NCI-H1694 (cell line): ENCODE measurements at regions not wholly inside any gene's neighbourhood (a gene's known extent, or its start where the extent isn't known, plus 50 kb on each side); places are given as distances from the start of the nearest gene placed in this dataset.
A peak's percentile ranks its signal among the peaks of the same experiment; 100 is the strongest.
"Not testable (repeated sequence)": the region's sequence is repeated elsewhere in the genome, so short reads cannot be mapped to it uniquely, and the experiment has no call there.

Experiments
- DNase-seq: peaks from one replicate; lab custom pipeline; 2025; lab: John Stamatoyannopoulos, UW

DNA sequence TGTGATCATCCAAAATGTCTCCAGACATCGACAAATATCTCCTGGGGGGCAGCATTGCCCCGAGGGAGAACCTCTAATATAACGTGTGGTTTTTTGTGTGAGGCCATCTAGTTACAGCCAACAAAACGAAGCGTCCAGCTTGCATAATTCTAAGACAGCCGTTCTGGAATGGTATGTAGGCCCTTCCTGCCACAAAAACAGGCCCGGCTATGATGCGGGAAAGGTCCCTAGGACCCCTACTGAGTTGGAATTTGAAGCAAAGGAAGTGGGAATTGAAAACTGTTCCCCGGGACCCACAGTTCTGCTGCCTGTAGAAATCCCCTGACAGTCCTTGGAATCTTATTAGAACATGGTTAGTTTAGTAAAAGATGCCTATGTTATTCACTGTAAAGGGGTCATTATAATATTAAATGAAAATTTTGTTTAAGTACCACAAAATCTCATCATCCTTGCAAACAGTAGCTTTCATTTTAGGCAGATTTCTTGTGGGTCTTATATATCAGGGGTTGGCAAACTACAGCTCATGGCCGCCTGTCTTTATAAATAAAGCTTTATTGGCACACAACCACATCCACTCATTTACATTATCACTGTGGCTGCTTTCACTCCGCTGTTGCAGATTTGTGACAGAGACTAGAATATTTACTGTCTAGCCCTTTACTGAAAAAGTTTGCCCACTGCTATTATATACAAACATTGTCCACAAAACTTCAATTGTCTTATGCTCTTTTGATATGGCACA lies 70.7 kb downstream of the MSX2 start:
- DNase-seq: no peak

DNA sequence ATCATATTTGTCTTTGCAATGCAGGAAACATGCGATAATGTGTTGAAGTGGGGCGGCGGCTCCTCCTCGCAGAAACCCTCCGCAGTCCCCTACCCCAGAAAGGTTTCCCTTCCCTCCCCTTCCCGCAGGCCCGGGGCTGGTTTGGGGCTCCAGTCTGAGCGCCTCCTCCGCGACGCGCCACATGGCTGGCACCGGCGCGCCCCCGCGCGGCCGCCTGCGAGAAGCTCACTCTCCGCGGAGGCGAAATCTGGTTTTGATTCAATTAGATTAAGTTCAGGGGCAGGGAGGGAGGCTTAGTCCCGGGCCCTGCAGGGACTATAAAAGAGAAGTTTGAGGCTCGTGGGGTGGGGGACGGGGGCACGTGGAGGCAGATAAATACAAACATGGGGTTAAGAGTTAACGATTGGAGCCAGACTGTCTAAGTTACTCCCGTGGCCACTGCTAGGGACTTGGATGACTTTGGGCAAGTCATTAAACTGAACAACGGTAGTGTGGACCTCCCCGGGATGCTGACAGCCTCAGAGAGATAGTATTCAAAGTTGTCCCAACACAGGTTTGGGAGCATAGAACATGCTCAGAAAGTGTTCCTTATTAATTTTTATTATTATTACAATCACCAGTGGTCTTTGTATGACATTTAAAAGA lies 69.4 kb downstream of the MSX2 start:
- peak; percentile 6 for DNase-seq

DNA sequence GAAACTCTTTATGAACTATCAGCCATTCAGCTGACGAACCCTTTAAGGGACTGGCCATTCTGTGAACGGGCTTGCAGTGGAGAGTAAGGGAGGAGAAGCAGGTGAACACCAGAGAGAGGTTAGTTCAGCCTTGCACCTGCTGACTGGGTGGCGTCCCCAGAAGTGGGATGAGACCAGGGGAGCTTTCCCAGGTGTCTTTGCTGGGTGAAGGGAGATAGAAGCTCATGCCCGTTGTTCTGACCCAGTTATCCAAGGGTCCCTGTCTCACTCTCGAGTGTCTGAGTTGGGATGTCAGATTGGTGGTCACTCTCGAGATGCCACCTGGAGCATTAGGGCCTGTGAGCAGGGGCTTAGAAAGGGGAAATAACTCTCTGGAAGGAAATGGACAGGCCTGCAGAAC lies 68.7 kb downstream of the MSX2 start:
- no peak for DNase-seq

DNA sequence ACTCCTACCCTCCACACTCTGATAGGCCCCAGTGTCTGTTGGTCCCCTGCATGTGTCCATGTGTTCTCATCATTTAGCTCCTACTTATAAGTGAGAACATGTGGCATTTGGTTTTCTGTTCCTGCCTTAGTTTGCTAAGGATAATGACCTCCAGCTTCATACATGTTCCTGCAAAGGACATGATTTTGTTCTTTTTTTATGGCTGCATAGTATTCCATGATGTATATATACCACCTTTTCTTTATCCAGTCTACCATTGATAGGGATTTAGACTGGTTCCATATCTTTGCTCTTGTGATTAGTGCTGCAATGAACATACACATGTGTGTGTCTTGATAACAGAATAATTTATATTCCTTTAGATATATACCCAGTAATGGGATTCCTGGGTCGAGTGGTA lies 67.9 kb downstream of the MSX2 start:
- not testable (repeated sequence) for DNase-seq

DNA sequence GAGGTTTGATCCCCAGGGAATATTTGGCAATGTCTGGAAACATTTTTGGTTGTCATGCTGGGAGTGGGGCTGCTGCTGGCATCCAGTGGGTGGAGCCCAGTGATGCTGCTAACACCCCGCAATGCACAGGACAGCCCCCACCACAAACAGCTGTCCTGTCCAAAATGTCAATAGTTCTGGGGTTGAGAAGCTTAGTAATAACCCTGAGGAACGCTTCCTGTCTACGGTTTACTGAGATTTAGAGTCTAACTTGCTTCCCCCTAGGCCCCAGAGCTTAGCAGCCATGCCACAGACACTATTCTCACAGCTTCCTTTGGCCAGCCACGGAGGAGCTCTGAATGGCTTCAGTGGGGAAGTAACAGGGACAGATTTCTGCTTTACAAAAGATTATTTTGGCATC lies 66.5 kb downstream of the MSX2 start:
- no peak for DNase-seq

DNA sequence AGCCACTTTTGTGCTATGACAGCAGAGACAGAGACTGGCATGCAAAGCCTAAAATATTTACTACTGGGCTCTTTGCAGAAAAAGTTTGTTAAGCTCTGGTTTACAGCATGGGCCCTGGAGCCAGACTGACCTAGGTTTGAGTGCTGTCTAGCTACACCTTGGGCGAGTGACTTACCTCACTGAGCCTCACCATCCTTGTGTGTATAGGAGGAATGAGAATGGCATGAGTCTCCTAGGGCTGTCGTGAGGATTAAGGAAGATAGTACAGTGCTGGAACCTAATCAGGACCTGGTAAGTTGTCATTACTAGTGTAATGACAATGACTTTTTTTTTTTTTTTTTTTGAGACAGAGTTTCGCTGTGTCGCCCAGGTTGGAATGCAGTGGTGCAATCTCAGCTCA lies 65.2 kb downstream of the MSX2 start:
- DNase-seq: no peak

DNA sequence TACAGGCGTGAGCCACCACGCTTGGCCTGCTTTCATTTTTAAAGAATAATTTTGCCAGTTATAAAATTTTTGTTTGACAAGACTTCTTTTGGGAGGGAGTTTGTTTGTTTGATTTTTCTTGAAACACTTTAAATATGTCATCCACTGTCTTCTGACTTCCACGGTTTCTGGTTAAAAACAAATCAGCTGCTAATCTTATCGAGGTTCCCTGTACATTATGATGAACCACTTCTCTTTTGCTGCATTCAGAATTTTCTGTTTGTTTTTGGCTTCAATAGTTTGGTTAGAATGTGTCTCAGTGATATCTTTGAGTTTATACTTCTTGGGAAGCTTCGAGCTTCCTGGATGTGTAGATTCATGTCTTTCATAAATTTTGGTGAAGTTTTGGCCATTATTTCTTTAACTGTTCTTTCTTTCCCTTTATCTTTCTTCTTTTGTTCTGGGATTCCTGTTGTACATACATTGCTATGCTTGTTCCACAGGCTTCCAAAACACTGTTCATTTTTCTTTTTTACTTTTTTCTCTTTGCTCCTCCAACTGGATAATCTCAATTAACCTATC lies 60.8 kb downstream of the MSX2 start:
- DNase-seq: no peak
